NCI-H526 treated with DMSO at 0.1 percent for 48 hours (cell line): ENCODE measurements at regions not wholly inside any gene's neighbourhood (a gene's known extent, or its start where the extent isn't known, plus 50 kb on each side); places are given as distances from the start of the nearest gene placed in this dataset.

ENCODE experiments used
- DNase-seq: peaks from one replicate; lab custom pipeline; 2025; lab: John Stamatoyannopoulos, UW

GRCh38 chr13:67803118-67803517 lies 573.0 kb upstream of the PCDH9 start:
- no peak for DNase-seq

- DNase-seq: no peak
Measured at GRCh38 chr13:67792151-67792676, 562.1 kb upstream of the PCDH9 start.

DNA sequence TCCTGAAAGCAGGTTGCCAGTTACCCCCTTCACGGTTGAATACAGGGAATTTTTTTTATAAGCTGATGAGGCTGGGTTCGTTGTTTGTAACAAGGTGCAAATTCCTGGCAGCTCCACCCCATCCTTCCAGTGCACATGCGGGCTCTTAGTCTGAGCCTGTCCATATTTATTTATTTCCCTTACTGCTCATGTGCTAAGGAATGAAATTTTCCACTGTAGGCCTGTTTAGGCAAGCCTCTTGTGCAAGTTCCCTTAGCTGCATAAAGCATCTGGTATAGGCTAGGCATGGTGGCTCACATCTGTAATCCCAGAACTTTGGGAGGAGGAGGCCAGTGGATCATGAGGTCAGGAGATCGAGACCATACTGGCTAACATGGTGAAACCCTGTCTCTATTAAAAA lies 560.9 kb upstream of the PCDH9 start:
- DNase-seq: no peak

DNA sequence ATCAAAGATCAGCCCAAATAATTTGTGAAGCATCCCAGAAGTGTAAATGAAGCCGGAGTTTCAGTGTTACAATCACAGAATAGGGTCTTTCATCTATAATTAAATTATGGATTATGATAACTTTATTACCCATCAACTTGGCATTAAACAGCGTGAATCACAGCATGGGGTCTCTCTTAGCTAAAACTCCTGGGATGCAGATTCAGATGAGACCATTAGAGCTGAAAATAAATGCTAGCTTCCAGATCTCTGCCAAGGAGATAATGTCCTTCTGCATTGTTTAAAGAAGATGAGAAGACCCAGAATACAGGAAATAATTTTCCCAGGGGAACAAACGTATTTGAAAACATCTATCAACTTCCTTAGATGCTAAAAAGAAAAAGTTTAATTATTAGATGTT lies 546.0 kb upstream of the PCDH9 start:
- DNase-seq: no peak

GRCh38 chr13:67775359-67775758 lies 545.2 kb upstream of the PCDH9 start:
- DNase-seq: no peak

- no peak for DNase-seq
Measured at GRCh38 chr13:67772807-67773453, 542.8 kb upstream of the PCDH9 start.

- DNase-seq: no peak
Measured at GRCh38 chr13:67771106-67771505, 541.0 kb upstream of the PCDH9 start.

GRCh38 chr13:67769987-67770341 lies 539.8 kb upstream of the PCDH9 start:
- no peak for DNase-seq

DNA sequence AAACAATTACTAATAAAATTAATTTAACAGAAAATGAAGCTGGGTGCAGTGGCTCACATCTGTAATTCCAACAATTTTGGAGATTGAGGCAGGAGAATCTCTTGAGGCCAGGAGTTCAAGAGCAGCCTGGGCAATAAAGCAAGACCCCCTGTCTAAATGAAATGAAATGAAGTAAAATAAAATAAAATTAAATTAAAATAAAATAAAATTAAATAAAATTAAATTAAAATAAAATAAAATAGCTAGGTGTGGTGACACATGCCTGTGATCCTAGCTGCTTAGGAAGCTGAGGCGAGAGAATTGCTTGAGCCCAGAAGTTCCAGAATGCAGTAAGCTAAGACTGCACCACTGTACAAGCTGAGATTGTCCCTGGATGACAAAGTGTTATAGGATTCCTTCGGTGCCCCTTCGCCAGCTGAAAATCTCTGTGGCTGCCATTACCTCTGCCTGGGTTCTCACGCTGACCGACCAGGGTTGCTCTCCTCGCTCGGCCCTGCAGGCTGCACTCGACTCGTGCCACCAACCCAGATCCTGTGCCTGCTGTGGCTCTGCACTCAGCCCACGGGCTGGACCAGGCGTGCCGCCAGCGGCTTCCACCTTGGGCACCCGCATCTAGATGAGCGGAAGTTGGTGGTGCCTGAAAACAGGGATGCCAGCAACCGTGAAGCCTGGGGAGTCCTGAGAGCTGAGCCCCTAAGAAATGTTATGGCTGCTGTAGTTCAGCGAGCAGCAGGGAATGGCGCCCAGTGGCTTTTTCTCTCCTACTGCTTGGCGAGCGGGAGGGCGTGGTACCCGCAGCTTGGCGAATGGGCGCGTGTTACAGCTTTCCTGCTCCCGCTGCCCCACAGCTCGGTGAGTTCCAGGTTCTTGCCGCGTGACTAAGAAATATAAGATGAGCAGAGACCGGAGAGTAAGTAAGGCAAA lies 539.2 kb upstream of the PCDH9 start:
- DNase-seq: no peak

DNA sequence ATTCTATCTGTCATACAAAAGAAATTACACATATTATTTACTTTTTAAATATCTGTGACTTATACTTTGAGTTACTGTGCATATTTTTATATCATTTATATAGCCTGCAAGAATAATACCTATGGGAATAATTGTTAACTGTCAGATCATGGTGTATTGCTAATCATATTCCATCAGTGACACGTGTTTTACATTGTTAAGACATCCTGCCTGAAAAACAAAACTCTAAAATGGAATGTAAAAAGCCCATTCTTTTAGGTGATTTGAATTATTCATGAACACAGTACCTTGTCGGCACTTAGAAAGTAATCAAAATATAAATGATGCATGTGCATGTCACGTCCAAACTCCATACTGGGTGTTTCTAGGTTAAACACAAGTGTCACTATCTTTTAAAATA lies 533.8 kb upstream of the PCDH9 start:
- no peak for DNase-seq

GRCh38 chr13:67763384-67763783 lies 533.2 kb upstream of the PCDH9 start:
- no peak for DNase-seq

DNA sequence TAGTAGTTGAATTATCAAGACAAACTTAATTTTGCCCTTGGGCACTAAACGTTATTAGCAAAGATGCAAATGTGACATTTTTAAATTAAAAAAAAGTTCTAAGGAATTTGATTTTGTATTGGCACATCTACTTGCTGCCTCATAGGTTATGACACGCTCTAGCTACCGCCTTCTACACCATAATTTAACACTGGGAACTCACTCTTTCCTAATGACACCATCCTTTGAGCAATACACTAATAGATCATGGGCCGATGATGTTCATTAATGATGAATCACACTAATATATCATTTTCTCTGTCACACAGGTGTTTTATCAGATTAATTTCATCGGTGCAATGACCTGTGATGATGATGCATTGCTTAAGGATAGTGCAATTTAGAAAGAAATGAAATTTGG lies 528.8 kb upstream of the PCDH9 start:
- no peak for DNase-seq

DNA sequence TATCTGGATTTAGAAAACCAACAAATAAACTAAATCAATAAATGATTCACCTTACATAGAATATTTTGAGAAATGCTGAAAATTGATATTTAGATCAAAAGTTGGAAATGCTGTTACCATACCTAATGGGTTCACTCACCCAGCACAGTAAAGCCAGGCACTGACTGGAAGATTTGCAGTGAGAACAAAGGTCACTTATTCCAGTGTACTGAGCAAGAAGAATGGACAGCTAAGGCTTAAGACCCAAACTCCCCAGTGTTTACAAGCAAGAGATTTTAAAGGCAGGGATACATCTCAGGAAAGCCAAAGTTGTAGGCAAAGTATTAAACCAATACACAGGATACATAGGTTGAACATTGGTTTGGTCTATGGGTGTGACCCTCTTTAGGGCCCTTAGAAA lies 523.9 kb upstream of the PCDH9 start:
- no peak for DNase-seq

GRCh38 chr13:67752759-67753158 lies 522.6 kb upstream of the PCDH9 start:
- DNase-seq: no peak

DNA sequence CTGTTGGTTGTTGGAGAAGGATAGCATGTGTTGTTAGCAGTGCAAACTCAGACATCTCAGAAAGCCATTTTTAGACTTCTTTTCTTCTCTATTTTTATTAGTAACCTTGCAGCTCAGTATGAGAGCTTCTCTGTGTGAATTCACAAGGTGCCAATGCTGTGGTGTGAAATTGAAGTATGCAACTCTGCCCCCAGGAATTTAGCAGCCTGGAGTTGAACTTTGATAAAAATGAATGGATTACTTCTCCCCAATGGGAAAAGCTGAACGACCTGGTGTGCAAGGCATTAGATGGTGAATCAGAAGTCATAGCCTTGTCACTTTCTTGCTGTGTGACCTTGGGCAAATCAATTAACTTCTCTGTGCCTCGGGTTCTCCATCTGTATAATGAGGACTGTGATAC lies 512.3 kb upstream of the PCDH9 start:
- DNase-seq: no peak

GRCh38 chr13:67740871-67741535 lies 510.9 kb upstream of the PCDH9 start:
- no peak for DNase-seq

DNA sequence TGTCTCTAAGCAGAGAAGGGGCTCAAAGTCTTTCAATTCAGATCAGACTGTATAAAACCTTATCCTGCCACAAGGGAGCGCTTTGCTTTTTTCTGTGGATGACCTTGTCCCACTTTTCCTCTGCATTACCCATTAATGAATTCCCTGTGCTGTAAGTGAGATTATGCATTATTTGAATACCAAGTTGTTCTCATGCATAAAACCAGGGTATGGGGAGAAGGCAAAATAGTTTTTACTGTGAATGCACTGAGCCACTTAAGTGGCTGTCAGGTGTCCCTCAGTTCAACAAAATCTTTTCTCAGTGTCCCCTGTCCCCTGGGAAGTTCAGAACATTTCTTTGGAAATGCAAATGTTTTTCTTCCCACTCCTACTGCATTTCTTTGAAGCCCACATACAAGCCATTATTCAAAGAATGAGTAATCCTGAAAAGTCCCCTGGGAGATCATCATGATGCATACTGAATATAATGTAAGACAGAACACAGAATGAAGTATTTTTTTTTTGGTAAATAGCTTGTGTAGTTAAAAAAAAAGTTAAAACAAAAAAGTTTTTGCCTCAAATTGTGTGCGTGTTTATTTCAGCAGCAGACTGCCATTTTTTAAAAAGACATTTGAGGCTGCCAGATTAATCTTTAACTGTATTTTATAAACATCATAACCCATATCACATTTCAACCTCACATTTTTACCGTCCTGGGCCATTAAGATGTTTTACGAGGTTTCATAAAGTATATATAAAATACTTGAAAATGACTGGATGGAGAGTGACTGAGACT lies 506.7 kb upstream of the PCDH9 start:
- peak; percentile 85 for DNase-seq

DNA sequence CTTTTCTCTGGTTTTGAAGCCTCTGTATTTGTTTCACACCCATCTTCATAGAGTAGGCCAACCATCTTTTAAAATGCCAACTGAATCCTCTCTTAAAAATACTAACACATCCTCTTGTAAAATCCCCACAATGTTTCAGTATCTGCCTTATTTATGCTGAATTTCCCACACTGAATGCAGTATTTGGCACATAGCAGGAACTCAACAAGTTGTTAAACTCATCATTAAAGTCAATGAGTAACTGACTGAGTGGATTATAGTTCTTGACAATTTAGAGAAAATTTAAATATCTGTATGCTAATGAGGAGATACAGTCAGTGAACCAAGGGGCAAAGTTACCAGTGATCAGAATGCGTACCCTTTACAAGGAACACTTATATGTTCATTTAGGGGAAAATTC lies 505.5 kb upstream of the PCDH9 start:
- no peak for DNase-seq

DNA sequence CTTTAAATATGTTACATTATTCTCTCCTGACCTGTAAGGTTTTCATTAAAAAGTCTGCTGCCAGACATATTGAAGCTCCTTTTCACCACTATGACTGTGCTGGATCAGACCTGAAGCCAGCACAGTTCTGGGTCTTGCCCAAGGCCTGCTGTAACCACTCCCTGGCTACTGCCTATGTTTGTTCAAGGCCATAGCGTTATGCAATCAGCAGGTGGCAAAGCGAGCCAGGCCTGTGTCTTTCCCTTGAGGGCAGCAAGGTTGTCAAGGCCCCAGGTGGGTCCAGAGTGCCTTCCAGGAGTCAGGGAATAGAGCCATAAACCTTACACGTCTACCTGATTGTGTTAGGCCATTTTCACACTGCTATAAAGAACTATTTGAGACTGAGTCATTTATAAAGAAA lies 496.8 kb upstream of the PCDH9 start:
- DNase-seq: no peak

- no peak for DNase-seq
Measured at GRCh38 chr13:67725999-67726398, 495.9 kb upstream of the PCDH9 start.

GRCh38 chr13:67713571-67713970 lies 483.4 kb upstream of the PCDH9 start:
- DNase-seq: no peak

GRCh38 chr13:67696775-67697174 lies 466.6 kb upstream of the PCDH9 start:
- DNase-seq: no peak
